ENCODE measurements at regions not wholly inside any gene's neighbourhood (a gene's known extent, or its start where the extent isn't known, plus 50 kb on each side); places are given as distances from the start of the nearest gene placed in this dataset.

- Histone ChIP-seq H3K36me3 (replicated peaks; ENCODE audit: low read depth, low read length) (no peaks in the 10 kb centered on the region), H4K20me1 (ENCODE audit: insufficient read depth, low read length) (no peaks in the 10 kb centered on the region), H3K27ac (ENCODE audit: low read length) (no peak overlapping the region), H3K4me3 (ENCODE audit: low read length) (no peak overlapping the region), H3K4me2 (ENCODE audit: low read length) (no peak overlapping the region), H3K9me3 (ENCODE audit: insufficient read depth, low read length) (no peaks in the 10 kb centered on the region), H3K27me3 (ENCODE audit: low read depth, low read length) (no peaks in the 10 kb centered on the region), H3K9ac (ENCODE audit: low read length) (no peak overlapping the region), H3K4me1 (ENCODE audit: low read length) (no peaks in the 10 kb centered on the region), H2AFZ (ENCODE audit: low read depth, low read length) (no peak overlapping the region), H3K79me2 (ENCODE audit: low read length) (no peaks in the 10 kb centered on the region)
- no peak for TF ChIP-seq EZH2phosphoT487 (IDR thresholded peaks at IDR 0.05; ENCODE audit: low read depth)
- TF ChIP-seq, protein P1, sequence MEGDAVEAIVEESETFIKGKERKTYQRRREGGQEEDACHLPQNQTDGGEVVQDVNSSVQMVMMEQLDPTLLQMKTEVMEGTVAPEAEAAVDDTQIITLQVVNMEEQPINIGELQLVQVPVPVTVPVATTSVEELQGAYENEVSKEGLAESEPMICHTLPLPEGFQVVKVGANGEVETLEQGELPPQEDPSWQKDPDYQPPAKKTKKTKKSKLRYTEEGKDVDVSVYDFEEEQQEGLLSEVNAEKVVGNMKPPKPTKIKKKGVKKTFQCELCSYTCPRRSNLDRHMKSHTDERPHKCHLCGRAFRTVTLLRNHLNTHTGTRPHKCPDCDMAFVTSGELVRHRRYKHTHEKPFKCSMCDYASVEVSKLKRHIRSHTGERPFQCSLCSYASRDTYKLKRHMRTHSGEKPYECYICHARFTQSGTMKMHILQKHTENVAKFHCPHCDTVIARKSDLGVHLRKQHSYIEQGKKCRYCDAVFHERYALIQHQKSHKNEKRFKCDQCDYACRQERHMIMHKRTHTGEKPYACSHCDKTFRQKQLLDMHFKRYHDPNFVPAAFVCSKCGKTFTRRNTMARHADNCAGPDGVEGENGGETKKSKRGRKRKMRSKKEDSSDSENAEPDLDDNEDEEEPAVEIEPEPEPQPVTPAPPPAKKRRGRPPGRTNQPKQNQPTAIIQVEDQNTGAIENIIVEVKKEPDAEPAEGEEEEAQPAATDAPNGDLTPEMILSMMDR (IDR thresholded peaks at IDR 0.05; ENCODE audit: low read depth, low read length), result no peak
Observed at GRCh38 chr17:14808425-14808824, 456.7 kb downstream of the PMP22 start.

DNA sequence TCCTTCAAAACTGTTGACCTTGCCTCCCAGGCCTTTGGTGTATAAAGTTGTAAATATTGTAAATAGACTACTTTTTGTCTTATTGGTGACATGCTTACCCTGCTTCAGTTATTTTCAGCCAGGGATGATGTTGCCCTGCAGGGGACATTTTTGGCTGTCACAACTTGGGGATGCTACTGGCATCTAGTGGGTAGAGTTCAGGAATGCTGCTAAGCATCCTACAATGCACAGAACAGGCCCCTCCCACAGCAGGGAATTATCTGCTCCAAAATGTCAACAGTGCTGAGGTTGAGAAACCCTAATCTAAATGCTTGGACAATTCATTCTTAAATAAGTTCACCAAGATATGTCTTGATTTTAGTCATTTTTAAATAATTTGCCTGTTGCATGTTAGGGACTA, 459.8 kb downstream of the PMP22 start:
- no peaks in the 10 kb centered on the region for H3K79me2 ChIP-seq (ENCODE audit: low read length)
- no peak overlapping the region for H3K4me3 ChIP-seq (ENCODE audit: low read length)
- no peak overlapping the region for H2AFZ ChIP-seq (ENCODE audit: low read depth, low read length)
- TF ChIP-seq, protein P1 (IDR thresholded peaks at IDR 0.05; ENCODE audit: low read depth, low read length), result no peak
- no peak for TF ChIP-seq EZH2phosphoT487 (IDR thresholded peaks at IDR 0.05; ENCODE audit: low read depth)
- no peak overlapping the region for H3K9ac ChIP-seq (ENCODE audit: low read length)
- no peak overlapping the region for H3K4me2 ChIP-seq (ENCODE audit: low read length)
- H3K4me1 ChIP-seq (ENCODE audit: low read length), result no peaks in the 10 kb centered on the region
- H3K27ac ChIP-seq (ENCODE audit: low read length), result no peak overlapping the region
- H4K20me1 ChIP-seq (ENCODE audit: insufficient read depth, low read length), result no peaks in the 10 kb centered on the region
- no peaks in the 10 kb centered on the region for H3K36me3 ChIP-seq (replicated peaks; ENCODE audit: low read depth, low read length)
- H3K27me3 ChIP-seq (ENCODE audit: low read depth, low read length), result no peaks in the 10 kb centered on the region
- H3K9me3 ChIP-seq (ENCODE audit: insufficient read depth, low read length), result no peaks in the 10 kb centered on the region

- no peaks in the 10 kb centered on the region for H3K79me2 ChIP-seq (ENCODE audit: low read length)
- no peak overlapping the region for H2AFZ ChIP-seq (ENCODE audit: low read depth, low read length)
- H3K9me3 ChIP-seq (ENCODE audit: insufficient read depth, low read length), result no peaks in the 10 kb centered on the region
- H3K4me1 ChIP-seq (ENCODE audit: low read length), result no peaks in the 10 kb centered on the region
- no peak overlapping the region for H3K27ac ChIP-seq (ENCODE audit: low read length)
- no peak overlapping the region for H3K4me2 ChIP-seq (ENCODE audit: low read length)
- TF ChIP-seq, protein P1 (IDR thresholded peaks at IDR 0.05; ENCODE audit: low read depth, low read length), result no peak
- TF ChIP-seq EZH2phosphoT487 (IDR thresholded peaks at IDR 0.05; ENCODE audit: low read depth), result no peak
- no peaks in the 10 kb centered on the region for H3K27me3 ChIP-seq (ENCODE audit: low read depth, low read length)
- no peak overlapping the region for H3K9ac ChIP-seq (ENCODE audit: low read length)
- no peaks in the 10 kb centered on the region for H4K20me1 ChIP-seq (ENCODE audit: insufficient read depth, low read length)
- no peak overlapping the region for H3K4me3 ChIP-seq (ENCODE audit: low read length)
- H3K36me3 ChIP-seq (replicated peaks; ENCODE audit: low read depth, low read length), result no peaks in the 10 kb centered on the region
Observed at GRCh38 chr17:14803826-14804225, 461.3 kb downstream of the PMP22 start.

- H3K79me2 ChIP-seq (ENCODE audit: low read length), result no peaks in the 10 kb centered on the region
- H3K27ac ChIP-seq (ENCODE audit: low read length), result no peak overlapping the region
Observed at GRCh38 chr17:14797801-14798200, 467.3 kb downstream of the PMP22 start.

More at GRCh38 chr17:14797801-14798200, 467.3 kb downstream of the PMP22 start:
- Histone ChIP-seq H3K27me3 (ENCODE audit: low read depth, low read length) (no peaks in the 10 kb centered on the region), H3K9ac (ENCODE audit: low read length) (no peak overlapping the region), H3K9me3 (ENCODE audit: insufficient read depth, low read length) (no peaks in the 10 kb centered on the region), H3K4me2 (ENCODE audit: low read length) (no peak overlapping the region), H3K4me1 (ENCODE audit: low read length) (no peaks in the 10 kb centered on the region), H3K4me3 (ENCODE audit: low read length) (no peak overlapping the region), H4K20me1 (ENCODE audit: insufficient read depth, low read length) (no peaks in the 10 kb centered on the region), H2AFZ (ENCODE audit: low read depth, low read length) (no peak overlapping the region), H3K36me3 (replicated peaks; ENCODE audit: low read depth, low read length) (no peaks in the 10 kb centered on the region)
- TF ChIP-seq EZH2phosphoT487 (IDR thresholded peaks at IDR 0.05; ENCODE audit: low read depth), result no peak
- TF ChIP-seq, protein P1 (IDR thresholded peaks at IDR 0.05; ENCODE audit: low read depth, low read length), result no peak
